GM13976 (cell line): ENCODE measurements at regions not wholly inside any gene's neighbourhood (a gene's known extent, or its start where the extent isn't known, plus 50 kb on each side); places are given as distances from the start of the nearest gene placed in this dataset.
A peak's percentile ranks its signal among the peaks of the same experiment; 100 is the strongest.

ENCODE experiments used
- DNase-seq: peaks from one replicate; pipeline ENCODE4 v3.0.0; 2012; ENCODE audit warnings: low spot score
- CTCF ChIP-seq: IDR thresholded peaks from 2 replicates; pipeline ENCODE4 v1.5.1; 2012; ENCODE audit warnings: borderline replicate concordance, mild to moderate bottlenecking; ENCODE audit not compliant: insufficient read depth; ENCODE audit errors: extremely low read depth, missing control alignments, control extremely low read depth
- in situ Hi-C: fragments of 300-500 bp; cut with MboI; formaldehyde crosslinking; loops from one replicate; pipeline ENCODE4 v1.12.0; 2022; ENCODE audit warnings: low sequenced_read_pairs, mixed read lengths, inconsistent platforms; ENCODE audit not compliant: unreplicated experiment

GRCh38 chr10:123501148-123501547 lies 165.0 kb upstream of the GPR26 start:
- no peak for TF ChIP-seq CTCF
- no peak for DNase-seq
- in situ Hi-C loops = no loop called here

- TF ChIP-seq CTCF = peak; percentile 28
- in situ Hi-C loops = no loop called here
- peak; percentile 47 for DNase-seq
These were observed 163.2 kb upstream of the GPR26 start for GRCh38 chr10:123502983-123503382.

GRCh38 chr10:123506455-123506854 lies 159.7 kb upstream of the GPR26 start:
- no peak for TF ChIP-seq CTCF
- in situ Hi-C loops = no loop called here
- DNase-seq = no peak

GRCh38 chr10:123507298-123507697 lies 158.9 kb upstream of the GPR26 start:
- in situ Hi-C loops = no loop called here
- TF ChIP-seq CTCF = no peak
- no peak for DNase-seq

- TF ChIP-seq CTCF = no peak
- DNase-seq = no peak
- in situ Hi-C loops = no loop called here
These were observed 156.8 kb upstream of the GPR26 start for GRCh38 chr10:123509338-123509737.

GRCh38 chr10:123512901-123513775 lies 153.0 kb upstream of the GPR26 start:
- in situ Hi-C loops = no loop called here
- no peak for TF ChIP-seq CTCF

More at GRCh38 chr10:123512901-123513775, 153.0 kb upstream of the GPR26 start:
- no peak for DNase-seq
